ENCODE measurements at regions not wholly inside any gene's neighbourhood (a gene's known extent, or its start where the extent isn't known, plus 50 kb on each side); places are given as distances from the start of the nearest gene placed in this dataset.

DNA sequence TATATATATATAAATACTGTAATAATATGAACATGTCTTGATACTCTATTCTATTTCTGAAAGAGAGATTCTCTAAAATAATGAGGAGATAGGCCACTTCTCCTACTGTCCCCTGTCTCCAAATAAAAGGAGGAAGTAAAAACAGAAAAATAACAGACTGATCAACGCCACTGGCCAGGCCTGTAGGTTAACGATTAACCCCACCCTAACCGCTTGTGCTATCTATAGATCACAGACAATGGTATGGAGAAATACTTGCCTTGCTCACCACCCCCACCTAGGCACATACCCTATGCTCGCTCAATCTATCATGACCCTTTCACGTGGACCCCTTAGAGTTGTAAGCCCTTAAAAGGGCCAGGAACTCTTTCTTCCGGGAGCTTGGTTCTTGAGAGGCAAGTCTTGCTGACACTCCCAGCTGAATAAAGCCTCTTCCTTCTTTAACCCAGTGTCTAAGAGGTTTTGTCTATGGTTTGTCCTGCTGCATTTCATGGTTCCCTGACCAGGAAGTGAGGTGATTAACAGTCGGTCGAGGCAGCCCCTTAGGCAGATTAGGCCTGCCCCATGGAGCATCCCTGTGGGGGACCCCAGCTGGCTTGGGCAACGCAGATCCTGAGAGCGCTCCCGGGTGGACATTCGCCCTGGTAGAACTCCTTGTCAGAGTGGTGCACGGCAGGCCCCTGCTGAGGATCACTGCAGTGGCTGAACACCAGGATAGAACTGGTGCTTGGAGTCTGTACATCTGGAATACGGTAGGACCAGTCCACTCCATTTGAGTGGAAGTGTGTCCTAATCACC, 521.8 kb upstream of the CNTN3 start:
- Histone ChIP-seq H3K79me2 (ENCODE audit: insufficient read depth, low read depth) (no peaks in the 10 kb centered on the region), H3K36me3 (ENCODE audit: insufficient read depth) (no peaks in the 10 kb centered on the region), H4K20me1 (ENCODE audit: insufficient read depth) (no peaks in the 10 kb centered on the region), H3K9ac (no peak overlapping the region), H3K27me3 (ENCODE audit: insufficient read depth, low read depth) (no peaks in the 10 kb centered on the region), H3K27ac (no peak overlapping the region), H2AFZ (ENCODE audit: low read depth) (no peak overlapping the region), H3K4me3 (IDR thresholded peaks at IDR 0.05; ENCODE audit: insufficient read depth, low read depth, low read length) (no peak overlapping the region), H3K4me1 (ENCODE audit: low read depth, poor library complexity, severe bottlenecking) (no peaks in the 10 kb centered on the region), H3K4me2 (no peak overlapping the region)
- TF ChIP-seq, protein P1, sequence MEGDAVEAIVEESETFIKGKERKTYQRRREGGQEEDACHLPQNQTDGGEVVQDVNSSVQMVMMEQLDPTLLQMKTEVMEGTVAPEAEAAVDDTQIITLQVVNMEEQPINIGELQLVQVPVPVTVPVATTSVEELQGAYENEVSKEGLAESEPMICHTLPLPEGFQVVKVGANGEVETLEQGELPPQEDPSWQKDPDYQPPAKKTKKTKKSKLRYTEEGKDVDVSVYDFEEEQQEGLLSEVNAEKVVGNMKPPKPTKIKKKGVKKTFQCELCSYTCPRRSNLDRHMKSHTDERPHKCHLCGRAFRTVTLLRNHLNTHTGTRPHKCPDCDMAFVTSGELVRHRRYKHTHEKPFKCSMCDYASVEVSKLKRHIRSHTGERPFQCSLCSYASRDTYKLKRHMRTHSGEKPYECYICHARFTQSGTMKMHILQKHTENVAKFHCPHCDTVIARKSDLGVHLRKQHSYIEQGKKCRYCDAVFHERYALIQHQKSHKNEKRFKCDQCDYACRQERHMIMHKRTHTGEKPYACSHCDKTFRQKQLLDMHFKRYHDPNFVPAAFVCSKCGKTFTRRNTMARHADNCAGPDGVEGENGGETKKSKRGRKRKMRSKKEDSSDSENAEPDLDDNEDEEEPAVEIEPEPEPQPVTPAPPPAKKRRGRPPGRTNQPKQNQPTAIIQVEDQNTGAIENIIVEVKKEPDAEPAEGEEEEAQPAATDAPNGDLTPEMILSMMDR (conservative IDR thresholded peaks at IDR 0.05; ENCODE audit: low read depth, low read length): no peak

DNA sequence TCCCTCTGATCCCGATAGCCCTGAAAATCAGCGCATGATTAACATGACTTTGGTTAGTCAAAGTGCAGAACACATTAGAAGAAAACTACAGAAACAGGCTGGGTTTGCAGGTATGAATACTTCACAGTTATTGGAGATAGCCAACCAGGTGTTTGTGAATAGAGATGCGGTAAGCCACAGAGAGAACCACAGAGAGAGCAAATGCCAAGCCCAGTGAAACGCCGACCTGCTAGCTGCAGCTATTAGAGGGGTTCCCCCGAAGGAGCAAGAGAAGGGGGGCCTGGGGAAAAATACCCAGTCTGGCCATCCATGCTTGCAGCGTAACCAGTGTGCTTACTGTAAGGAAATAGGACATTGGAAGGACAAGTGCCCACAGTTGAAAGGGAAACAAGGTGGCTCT, 523.9 kb upstream of the CNTN3 start:
- Histone ChIP-seq H3K4me3 (IDR thresholded peaks at IDR 0.05; ENCODE audit: insufficient read depth, low read depth, low read length) (no peak overlapping the region), H3K4me2 (no peak overlapping the region), H3K36me3 (ENCODE audit: insufficient read depth) (no peaks in the 10 kb centered on the region), H3K79me2 (ENCODE audit: insufficient read depth, low read depth) (no peaks in the 10 kb centered on the region), H2AFZ (ENCODE audit: low read depth) (no peak overlapping the region), H3K4me1 (ENCODE audit: low read depth, poor library complexity, severe bottlenecking) (no peaks in the 10 kb centered on the region), H3K27me3 (ENCODE audit: insufficient read depth, low read depth) (no peaks in the 10 kb centered on the region), H3K27ac (no peak overlapping the region), H4K20me1 (ENCODE audit: insufficient read depth) (no peaks in the 10 kb centered on the region), H3K9ac (no peak overlapping the region)
- TF ChIP-seq, protein P1 (conservative IDR thresholded peaks at IDR 0.05; ENCODE audit: low read depth, low read length): no peak

DNA sequence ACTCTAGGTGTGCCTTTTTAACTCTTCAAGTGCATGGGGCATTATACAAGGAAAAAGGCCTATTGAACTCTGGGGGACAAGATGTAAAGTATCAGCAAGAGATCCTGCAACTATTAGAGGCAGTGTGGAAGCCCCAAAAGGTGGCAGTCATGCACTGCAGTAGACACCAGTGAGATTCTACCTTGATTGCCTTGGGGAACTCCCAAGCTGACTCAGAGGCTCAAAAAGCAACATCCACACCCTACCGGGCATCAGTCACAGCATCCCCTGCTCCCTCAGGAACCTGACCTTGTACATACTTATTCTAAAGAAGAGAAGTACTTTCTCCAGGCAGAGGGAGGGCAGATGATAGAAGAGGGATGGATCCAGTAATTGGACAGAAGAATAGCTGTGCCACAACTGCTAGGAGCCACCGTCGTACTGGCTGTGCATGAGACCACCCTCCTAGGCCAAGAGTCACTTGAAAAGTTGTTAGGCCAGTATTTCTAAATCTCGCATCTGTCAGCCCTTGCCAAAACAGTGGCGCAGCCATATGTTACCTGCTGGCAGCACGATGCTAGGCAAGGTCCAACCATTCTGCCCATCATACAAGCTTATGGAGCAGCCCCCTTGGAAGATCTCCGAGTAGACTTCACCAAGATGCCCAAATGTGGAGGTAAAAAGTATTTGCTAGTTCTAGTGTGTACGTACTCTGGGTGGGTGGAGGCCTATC, 523.1 kb upstream of the FRG2C start:
- H3K9ac ChIP-seq: no peak overlapping the region
- H3K27me3 ChIP-seq (ENCODE audit: insufficient read depth, low read depth): no peaks in the 10 kb centered on the region
- no peak overlapping the region for H3K4me3 ChIP-seq (IDR thresholded peaks at IDR 0.05; ENCODE audit: insufficient read depth, low read depth, low read length)
- no peaks in the 10 kb centered on the region for H3K79me2 ChIP-seq (ENCODE audit: insufficient read depth, low read depth)
- H3K36me3 ChIP-seq (ENCODE audit: insufficient read depth): no peaks in the 10 kb centered on the region
- H3K27ac ChIP-seq: no peak overlapping the region
- no peaks in the 10 kb centered on the region for H4K20me1 ChIP-seq (ENCODE audit: insufficient read depth)
- no peaks in the 10 kb centered on the region for H3K4me1 ChIP-seq (ENCODE audit: low read depth, poor library complexity, severe bottlenecking)
- TF ChIP-seq, protein P1 (conservative IDR thresholded peaks at IDR 0.05; ENCODE audit: low read depth, low read length): no peak
- H2AFZ ChIP-seq (ENCODE audit: low read depth): no peak overlapping the region
- no peak overlapping the region for H3K4me2 ChIP-seq

DNA sequence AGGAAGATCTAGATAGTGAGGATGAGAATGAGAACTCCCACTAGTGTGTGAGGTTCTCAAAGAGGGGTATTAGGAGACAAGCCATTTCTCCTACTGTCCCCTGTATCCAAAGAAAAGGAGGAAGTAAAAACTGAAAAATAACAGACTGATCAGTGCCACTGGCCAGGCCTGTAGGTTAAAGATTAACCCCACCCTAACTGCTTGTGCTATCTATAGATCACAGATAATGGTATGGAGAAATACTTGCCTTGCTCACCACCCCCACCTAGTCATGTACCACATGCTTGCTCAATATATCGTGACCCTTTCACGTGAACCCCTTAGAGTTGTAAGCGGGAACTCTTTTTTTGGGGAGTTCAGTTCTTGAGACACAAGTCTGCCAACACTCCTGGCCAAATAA, 519.7 kb upstream of the FRG2C start:
- no peak overlapping the region for H3K4me3 ChIP-seq (IDR thresholded peaks at IDR 0.05; ENCODE audit: insufficient read depth, low read depth, low read length)
- no peaks in the 10 kb centered on the region for H3K36me3 ChIP-seq (ENCODE audit: insufficient read depth)
- no peaks in the 10 kb centered on the region for H3K79me2 ChIP-seq (ENCODE audit: insufficient read depth, low read depth)
- no peak overlapping the region for H3K4me2 ChIP-seq
- no peaks in the 10 kb centered on the region for H3K4me1 ChIP-seq (ENCODE audit: low read depth, poor library complexity, severe bottlenecking)
- no peaks in the 10 kb centered on the region for H4K20me1 ChIP-seq (ENCODE audit: insufficient read depth)
- H3K27ac ChIP-seq: no peak overlapping the region
- TF ChIP-seq, protein P1 (conservative IDR thresholded peaks at IDR 0.05; ENCODE audit: low read depth, low read length): no peak
- no peaks in the 10 kb centered on the region for H3K27me3 ChIP-seq (ENCODE audit: insufficient read depth, low read depth)
- H3K9ac ChIP-seq: no peak overlapping the region
- H2AFZ ChIP-seq (ENCODE audit: low read depth): no peak overlapping the region
